Erythroblast (primary cell): ENCODE measurements at regions not wholly inside any gene's neighbourhood (a gene's known extent, or its start where the extent isn't known, plus 50 kb on each side); places are given as distances from the start of the nearest gene placed in this dataset.

Source experiments
- GATA1 ChIP-seq: IDR thresholded peaks from 2 replicates; pipeline ENCODE4 v1.6.1; 2011; ENCODE audit warnings: low read depth, mild to moderate bottlenecking, control low read depth, low read length, moderate library complexity
- POLR2A ChIP-seq: IDR thresholded peaks from 2 replicates; pipeline ENCODE4 v1.6.1; 2011; ENCODE audit warnings: mild to moderate bottlenecking, low read length

DNA sequence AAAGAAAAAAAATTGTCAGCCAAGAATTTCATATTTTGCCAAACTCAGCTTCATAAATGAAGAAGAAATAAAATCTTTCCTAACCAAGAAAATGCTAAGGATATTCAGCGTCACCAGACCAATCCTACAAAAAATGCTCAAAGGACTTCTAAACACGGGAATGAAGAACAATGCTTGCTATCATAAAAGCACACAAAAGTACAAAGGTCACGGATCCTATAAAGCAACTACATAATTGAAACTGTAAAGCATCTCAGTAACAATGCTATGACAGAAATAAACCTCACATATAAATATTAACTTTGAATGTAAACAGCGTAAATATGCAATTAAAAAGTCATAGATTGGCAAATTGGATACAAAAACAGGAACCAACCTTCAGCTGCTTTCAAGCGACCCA is 1314.6 kb upstream of the GYPC start:
- TF ChIP-seq POLR2A, result no peak
- TF ChIP-seq GATA1, result no peak
